Spleen (tissue), 7 donors: ENCODE measurements at regions not wholly inside any gene's neighbourhood (a gene's known extent, or its start where the extent isn't known, plus 50 kb on each side); places are given as distances from the start of the nearest gene placed in this dataset.

Experiments used
- POLR2A ChIP-seq, 3 donors: fragments of 450-650 bp; IDR thresholded peaks; one replicate each; pipeline ENCODE4 v1.5.1; 2017; ENCODE audit warnings: antibody characterized with exemption in 3 of 3, mild to moderate bottlenecking in 1 of 3
- POLR2AphosphoS5 ChIP-seq, 3 donors: sonication (generic); formaldehyde crosslinking; IDR thresholded peaks; one replicate each; pipeline ENCODE4 v1.5.1; 2017; ENCODE audit warnings: antibody characterized with exemption in 3 of 3
- TF ChIP-seq, protein P1 (sequence below), 11 experiments: fragments of 200-600 bp in 7 of 11; fragments of 450-650 bp in 4 of 11; sonication (generic) in 4 of 11; IDR thresholded peaks in 8 of 11; conservative IDR thresholded peaks in 3 of 11; 1 replicate in 7 of 11; 2 replicates in 4 of 11; pipeline versions ENCODE4 v1.4.0 to v1.8.0; 2016 to 2021; ENCODE audit warnings: antibody characterized with exemption in 11 of 11, inconsistent platforms in 4 of 11, mild to moderate bottlenecking in 1 of 11
- donor health status: DM: no; HTN: no; CAD: no; lungs with moderate emphysema.
- donor health status: DM: no; HTN: no; CAD: no.
- donor health status: DM: no; HTN: no; CAD: no.

DNA sequence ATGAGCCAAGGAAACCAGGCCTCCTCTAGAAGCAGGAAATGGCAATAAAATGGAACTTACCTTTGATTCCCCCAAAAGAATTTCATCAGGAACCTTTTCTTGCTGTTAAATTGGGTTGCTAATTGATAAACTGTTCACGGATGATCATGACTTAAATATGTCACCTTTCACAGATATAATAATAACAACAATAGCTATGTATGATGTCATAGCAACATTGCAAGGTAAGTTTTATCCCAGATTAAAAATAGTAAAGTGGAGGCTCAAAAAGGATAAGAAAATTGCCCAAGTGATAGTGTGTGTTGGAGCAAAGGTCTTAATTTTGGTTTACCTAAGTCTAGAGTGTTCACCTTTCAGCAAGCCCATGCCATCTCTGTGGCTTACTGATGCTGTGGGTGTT is 357.6 kb upstream of the CELF2 start:
- TF ChIP-seq, protein P1, sequence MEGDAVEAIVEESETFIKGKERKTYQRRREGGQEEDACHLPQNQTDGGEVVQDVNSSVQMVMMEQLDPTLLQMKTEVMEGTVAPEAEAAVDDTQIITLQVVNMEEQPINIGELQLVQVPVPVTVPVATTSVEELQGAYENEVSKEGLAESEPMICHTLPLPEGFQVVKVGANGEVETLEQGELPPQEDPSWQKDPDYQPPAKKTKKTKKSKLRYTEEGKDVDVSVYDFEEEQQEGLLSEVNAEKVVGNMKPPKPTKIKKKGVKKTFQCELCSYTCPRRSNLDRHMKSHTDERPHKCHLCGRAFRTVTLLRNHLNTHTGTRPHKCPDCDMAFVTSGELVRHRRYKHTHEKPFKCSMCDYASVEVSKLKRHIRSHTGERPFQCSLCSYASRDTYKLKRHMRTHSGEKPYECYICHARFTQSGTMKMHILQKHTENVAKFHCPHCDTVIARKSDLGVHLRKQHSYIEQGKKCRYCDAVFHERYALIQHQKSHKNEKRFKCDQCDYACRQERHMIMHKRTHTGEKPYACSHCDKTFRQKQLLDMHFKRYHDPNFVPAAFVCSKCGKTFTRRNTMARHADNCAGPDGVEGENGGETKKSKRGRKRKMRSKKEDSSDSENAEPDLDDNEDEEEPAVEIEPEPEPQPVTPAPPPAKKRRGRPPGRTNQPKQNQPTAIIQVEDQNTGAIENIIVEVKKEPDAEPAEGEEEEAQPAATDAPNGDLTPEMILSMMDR (IDR thresholded peaks at IDR 0.05 in 8 of 11, conservative IDR thresholded peaks at IDR 0.05 in 3 of 11): no peak
- TF ChIP-seq POLR2A (IDR thresholded peaks at IDR 0.05): no peak
- TF ChIP-seq POLR2AphosphoS5 (IDR thresholded peaks at IDR 0.05): no peak
